NCI-H128 (cell line): ENCODE measurements at regions not wholly inside any gene's neighbourhood (a gene's known extent, or its start where the extent isn't known, plus 50 kb on each side); places are given as distances from the start of the nearest gene placed in this dataset.

Experiments
- DNase-seq: peaks from one replicate; lab custom pipeline; 2025; ENCODE audit not compliant: unreplicated experiment; lab: John Stamatoyannopoulos, UW

GRCh38 chr9:11457825-11458790 lies 845.3 kb upstream of the PTPRD start:
- DNase-seq = no peak

DNA sequence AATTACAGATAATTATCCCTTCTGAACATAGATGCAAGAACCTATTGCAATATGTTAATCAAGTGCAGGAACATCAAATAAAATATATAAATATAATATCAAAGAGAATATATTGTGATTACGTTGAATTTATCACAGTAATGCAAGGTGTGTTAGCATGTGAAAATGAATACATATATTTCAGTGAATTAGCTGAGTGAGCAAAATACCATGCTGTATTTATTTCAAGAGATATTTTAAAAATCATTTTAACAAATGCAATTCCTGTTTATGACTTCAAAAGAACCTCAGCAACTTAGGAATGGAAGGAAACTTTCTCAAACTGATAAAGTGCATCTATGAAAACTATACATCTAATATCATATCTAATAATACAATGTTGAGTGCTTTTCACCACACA lies 856.9 kb upstream of the PTPRD start:
- DNase-seq = no peak

GRCh38 chr9:11471321-11471720 lies 858.5 kb upstream of the PTPRD start:
- no peak for DNase-seq

DNA sequence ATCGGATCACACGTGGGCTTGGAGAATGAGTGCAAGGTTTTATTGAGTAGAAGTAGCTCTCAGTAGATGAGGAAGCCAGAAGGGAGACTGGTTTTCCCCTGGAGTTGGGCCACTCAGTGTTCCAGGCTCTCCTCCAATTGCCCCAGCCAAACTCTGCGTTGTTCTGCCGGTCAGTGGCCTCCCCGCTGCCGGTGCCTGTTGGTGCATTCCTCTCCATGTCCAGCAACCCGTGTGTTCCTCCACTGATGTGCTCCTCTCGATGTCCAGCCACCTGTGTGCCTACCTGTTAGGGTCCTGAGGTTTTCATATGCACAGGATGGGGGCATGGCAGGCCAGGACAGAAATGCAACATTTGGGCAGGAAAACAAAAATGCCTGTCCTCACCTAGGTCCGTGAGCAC lies 888.0 kb upstream of the PTPRD start:
- no peak for DNase-seq

DNA sequence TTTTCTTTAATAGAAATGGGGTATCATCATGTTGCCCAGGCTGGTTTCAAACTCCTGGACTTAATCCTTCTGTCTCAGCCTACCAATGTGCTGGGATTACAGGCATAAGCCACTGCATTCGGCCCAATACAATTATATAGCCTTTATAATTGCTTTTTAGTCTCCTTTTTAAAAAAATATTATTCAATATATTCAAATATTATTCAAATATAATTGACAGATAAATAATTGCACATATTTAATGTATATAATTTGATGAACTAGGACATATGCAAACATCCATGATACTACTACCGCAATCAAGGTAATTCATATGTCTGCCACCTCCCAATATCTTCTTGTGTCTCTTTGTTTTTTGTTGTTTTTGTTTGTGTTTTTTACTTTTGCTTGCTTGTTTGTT lies 894.2 kb upstream of the PTPRD start:
- DNase-seq = no peak

GRCh38 chr9:11537566-11537965 lies 924.8 kb upstream of the PTPRD start:
- no peak for DNase-seq

- DNase-seq = no peak
These were observed 930.0 kb upstream of the PTPRD start for GRCh38 chr9:11542781-11543180.

GRCh38 chr9:11546231-11546630 lies 933.4 kb upstream of the PTPRD start:
- DNase-seq = no peak

- DNase-seq = no peak
These were observed 936.6 kb upstream of the PTPRD start for GRCh38 chr9:11549311-11549794.

- DNase-seq = no peak
These were observed 938.3 kb upstream of the PTPRD start for GRCh38 chr9:11551106-11551505.

GRCh38 chr9:11558043-11558442 lies 945.2 kb upstream of the PTPRD start:
- no peak for DNase-seq

- no peak for DNase-seq
These were observed 946.4 kb upstream of the PTPRD start for GRCh38 chr9:11559001-11559776.

- DNase-seq = no peak
These were observed 964.7 kb upstream of the PTPRD start for GRCh38 chr9:11577522-11577921.

DNA sequence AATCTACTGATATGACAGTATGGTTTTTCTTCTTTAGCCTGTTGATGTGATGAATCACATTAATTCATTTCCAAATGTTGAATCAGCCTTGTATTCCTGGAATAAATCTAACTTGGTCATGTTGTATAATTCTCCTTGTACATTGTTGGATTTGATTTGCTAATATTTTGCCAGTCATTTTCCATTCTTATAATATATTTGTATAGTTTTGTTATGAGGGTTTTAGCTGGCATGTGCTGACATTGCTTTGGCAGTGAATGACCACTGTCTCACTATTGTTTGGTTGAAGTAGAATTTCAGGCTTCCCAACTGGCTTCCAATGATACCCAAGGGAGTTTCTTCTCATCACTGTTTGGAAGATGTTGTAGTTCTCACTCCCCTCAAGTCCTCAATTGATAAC lies 983.0 kb upstream of the PTPRD start:
- DNase-seq = no peak

DNA sequence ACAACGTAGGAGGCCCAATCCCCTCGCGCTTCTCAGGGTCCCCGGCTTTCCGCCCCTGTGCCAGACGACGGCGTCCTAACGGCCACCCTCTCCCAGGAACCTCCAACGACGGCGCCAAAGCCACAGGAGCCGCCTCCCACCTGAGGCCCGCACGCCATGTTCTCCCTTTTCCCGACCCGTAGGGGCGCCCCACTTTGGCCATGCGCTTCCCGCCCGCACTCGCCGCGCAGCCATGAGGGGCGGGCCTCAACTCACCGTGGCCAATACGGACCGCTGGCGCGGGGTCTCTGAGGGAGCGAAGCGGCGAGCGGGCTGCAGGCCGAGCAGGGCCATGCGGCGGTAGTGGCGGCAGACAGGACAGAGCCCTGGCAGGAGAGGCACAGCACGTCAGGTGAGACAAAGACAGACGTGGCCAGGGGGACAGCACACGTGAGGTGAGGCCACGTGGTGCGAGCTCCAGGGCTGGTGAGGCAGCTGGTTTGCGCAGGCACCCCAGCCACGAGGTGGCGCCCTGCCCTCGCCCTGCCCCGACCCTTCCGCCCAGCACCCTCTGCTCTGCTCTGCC lies 1005.5 kb upstream of the PTPRD start:
- DNase-seq = no peak

- no peak for DNase-seq
These were observed 1019.9 kb upstream of the PTPRD start for GRCh38 chr9:11632691-11633090.

GRCh38 chr9:11646831-11647230 lies 1034.0 kb upstream of the PTPRD start:
- no peak for DNase-seq

DNA sequence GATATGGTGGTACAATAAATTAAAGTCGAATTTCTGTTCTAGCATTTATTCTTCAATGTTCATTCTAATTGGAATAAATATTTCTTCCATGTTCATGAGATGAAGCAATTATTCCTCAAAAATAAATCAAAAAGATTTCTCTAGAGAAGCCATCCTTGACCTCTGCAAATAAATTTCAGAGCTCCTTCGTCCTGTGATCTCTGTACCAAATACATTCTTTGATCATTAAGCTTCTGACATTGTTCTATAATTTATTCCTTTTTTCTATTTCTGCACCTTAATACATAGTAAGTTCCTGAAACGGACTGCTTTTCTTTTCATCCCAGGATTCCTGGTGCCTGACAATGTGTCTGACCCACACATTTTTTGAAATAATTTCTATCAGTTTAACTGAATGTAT lies 1039.3 kb upstream of the TYRP1 start:
- DNase-seq = no peak

GRCh38 chr9:11663913-11664312 lies 1029.3 kb upstream of the TYRP1 start:
- DNase-seq = no peak

GRCh38 chr9:11676821-11677220 lies 1016.4 kb upstream of the TYRP1 start:
- no peak for DNase-seq

- no peak for DNase-seq
These were observed 1006.5 kb upstream of the TYRP1 start for GRCh38 chr9:11686733-11687132.

DNA sequence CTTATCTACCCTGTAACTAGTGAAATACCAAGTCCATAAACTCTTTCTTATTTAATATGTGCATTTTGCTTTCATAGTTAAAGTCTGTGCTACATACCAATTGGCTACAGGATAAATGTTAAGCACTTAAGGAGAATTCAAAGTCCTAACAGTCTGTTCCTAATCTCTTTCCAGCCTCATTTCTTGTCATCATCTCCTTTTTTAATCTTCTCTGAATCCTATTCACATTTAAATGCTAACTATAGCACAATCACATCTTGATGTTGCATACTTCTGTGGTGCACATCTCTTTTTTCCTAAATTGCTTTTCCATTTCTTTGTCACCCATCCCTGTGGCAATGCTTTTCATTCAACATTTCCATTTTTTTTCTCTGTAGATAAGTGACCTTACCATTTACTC lies 996.1 kb upstream of the TYRP1 start:
- DNase-seq = no peak
